Ovary (tissue), 3 donors: ENCODE measurements at regions not wholly inside any gene's neighbourhood (a gene's known extent, or its start where the extent isn't known, plus 50 kb on each side); places are given as distances from the start of the nearest gene placed in this dataset.
"Not testable (repeated sequence)": the region's sequence is repeated elsewhere in the genome, so short reads cannot be mapped to it uniquely, and the experiment has no call there.

Experiments
- EP300 ChIP-seq: sonication (generic); formaldehyde crosslinking; IDR thresholded peaks from one replicate; pipeline ENCODE4 v1.6.1; 2017; ENCODE audit warnings: antibody characterized with exemption
- POLR2A ChIP-seq: fragments of 450-650 bp; IDR thresholded peaks from one replicate; pipeline ENCODE4 v1.6.1; 2017; ENCODE audit warnings: antibody characterized with exemption, mild to moderate bottlenecking, moderate library complexity
- TF ChIP-seq, protein P1 (sequence below), 3 donors: fragments of 450-650 bp in 2 of 3; fragments of 200-600 bp in 1 of 3; IDR thresholded peaks; one replicate each; pipeline versions ENCODE4 v1.5.1 to v1.8.0; 2016 to 2022; ENCODE audit warnings: antibody characterized with exemption in 3 of 3, mild to moderate bottlenecking in 1 of 3
- donor health status: DM: no; HTN: no; CAD: no.

DNA sequence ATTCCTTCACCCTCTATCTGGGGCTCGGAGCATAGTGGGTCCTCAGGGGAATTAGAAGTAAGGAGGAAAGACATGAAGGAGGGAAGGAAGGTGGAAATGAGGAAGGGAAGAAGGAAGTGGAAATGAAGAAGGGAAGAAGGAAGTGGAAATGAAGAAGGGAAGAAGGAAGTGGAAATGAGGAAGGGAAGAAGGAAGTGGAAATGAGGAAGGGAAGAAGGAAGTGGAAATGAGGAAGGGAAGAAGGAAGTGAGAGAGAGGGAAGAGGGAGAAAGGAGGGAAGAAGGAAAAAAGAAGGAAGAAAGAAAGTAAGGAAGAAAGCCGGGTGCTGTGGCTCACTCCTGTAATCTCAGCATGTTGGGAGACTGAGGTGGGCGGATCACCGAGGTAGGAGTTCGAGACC lies 125.6 kb upstream of the SALL4 start:
- TF ChIP-seq POLR2A, EP300: not testable (repeated sequence)
- TF ChIP-seq, protein P1, sequence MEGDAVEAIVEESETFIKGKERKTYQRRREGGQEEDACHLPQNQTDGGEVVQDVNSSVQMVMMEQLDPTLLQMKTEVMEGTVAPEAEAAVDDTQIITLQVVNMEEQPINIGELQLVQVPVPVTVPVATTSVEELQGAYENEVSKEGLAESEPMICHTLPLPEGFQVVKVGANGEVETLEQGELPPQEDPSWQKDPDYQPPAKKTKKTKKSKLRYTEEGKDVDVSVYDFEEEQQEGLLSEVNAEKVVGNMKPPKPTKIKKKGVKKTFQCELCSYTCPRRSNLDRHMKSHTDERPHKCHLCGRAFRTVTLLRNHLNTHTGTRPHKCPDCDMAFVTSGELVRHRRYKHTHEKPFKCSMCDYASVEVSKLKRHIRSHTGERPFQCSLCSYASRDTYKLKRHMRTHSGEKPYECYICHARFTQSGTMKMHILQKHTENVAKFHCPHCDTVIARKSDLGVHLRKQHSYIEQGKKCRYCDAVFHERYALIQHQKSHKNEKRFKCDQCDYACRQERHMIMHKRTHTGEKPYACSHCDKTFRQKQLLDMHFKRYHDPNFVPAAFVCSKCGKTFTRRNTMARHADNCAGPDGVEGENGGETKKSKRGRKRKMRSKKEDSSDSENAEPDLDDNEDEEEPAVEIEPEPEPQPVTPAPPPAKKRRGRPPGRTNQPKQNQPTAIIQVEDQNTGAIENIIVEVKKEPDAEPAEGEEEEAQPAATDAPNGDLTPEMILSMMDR (IDR thresholded peaks at IDR 0.05), result not testable (repeated sequence)
